ENCODE measurements at regions not wholly inside any gene's neighbourhood (a gene's known extent, or its start where the extent isn't known, plus 50 kb on each side); places are given as distances from the start of the nearest gene placed in this dataset.
"Not testable (repeated sequence)": the region's sequence is repeated elsewhere in the genome, so short reads cannot be mapped to it uniquely, and the experiment has no call there.

DNA sequence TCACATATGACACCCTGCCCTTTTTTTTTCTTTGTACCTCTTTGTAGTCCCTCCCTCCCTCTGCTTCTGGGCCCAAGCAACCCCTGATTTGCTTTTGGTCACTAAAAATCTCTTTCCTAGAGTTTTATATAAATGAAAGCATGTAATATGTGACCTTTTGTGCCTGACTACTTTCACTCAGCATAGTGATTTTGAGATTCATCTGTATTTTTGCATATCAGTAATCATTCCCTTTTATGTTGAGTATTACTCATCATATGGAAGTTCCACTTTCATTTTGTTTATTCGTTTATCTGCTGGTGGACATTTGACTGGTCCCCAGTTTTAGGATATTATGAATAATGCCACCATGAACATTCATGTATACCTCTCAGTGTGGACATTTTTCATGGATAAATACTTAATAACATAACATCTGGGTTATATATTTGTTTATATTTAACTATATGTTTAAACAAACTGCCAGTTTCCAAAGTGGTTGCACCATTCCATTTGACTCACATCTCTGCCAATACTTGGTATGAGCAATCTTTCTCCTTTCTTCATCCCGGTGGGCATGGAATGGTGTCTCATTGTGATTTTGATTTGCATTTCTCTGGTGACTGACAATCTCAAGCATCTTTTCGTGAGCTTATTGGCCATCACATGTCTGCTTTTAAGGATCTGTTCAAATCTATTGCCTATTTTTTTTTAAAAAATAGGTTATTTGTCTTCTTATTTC, 115.7 kb upstream of the S1PR3 start:
- H3K4me1 ChIP-seq (ENCODE audit: control insufficient read depth in 2 of 2, insufficient read depth in 2 of 2, low read length in 2 of 2): no peaks in the 10 kb centered on the region
- no peaks in the 10 kb centered on the region for H4K20me1 ChIP-seq (ENCODE audit: control insufficient read depth, insufficient read depth, low read length, poor library complexity, severe bottlenecking)
- no peak overlapping the region for H3K27ac Mint-ChIP-seq
- ATAC-seq (ENCODE audit: low read depth) (no peak), DNase-seq (no peak)
- peaks cover 3% of the 10 kb centered on the region for H3K9me3 Mint-ChIP-seq (ENCODE audit: insufficient read depth)
- ChIA-PET POLR2A (no interaction called here), CTCF (no interaction called here)
- H3K4me3 ChIP-seq (ENCODE audit: control extremely low read depth in 1 of 5, extremely low read depth in 1 of 5, insufficient read depth in 1 of 5, low read depth in 2 of 5, low read length in 4 of 5): no peak overlapping the region
- no peak overlapping the region for H3K4me3 Mint-ChIP-seq
- H3K9me3 ChIP-seq (ENCODE audit: control extremely low read depth in 1 of 3, control insufficient read depth in 2 of 3, insufficient read depth in 1 of 3, low read length in 2 of 3): peaks cover 0 to 7% (median 0%) of the 10 kb centered on the region in 3 donors
- H3K27me3 Mint-ChIP-seq: peaks cover 7% of the 10 kb centered on the region
- peaks cover 0 to 4% (median 0%) of the 10 kb centered on the region in 4 experiments for H3K27me3 ChIP-seq (replicated peaks in 1 of 4; ENCODE audit: control extremely low read depth in 1 of 4, control insufficient read depth in 3 of 4, insufficient read depth in 4 of 4, low read length in 3 of 4)
- no peak overlapping the region for H3K9ac ChIP-seq (ENCODE audit: low read length)
- H3K36me3 ChIP-seq (replicated peaks in 1 of 2; ENCODE audit: control extremely low read depth in 1 of 2, control insufficient read depth in 1 of 2, extremely low read depth in 1 of 2, insufficient read depth in 2 of 2, low read length in 1 of 2): no peaks in the 10 kb centered on the region
- H2AFZ ChIP-seq (ENCODE audit: insufficient read depth, low read depth, low read length, poor library complexity, severe bottlenecking): no peak overlapping the region
- H3K4me2 ChIP-seq (replicated peaks; ENCODE audit: low read depth, low read length, poor library complexity, severe bottlenecking): no peak overlapping the region
- TF ChIP-seq, protein P1, sequence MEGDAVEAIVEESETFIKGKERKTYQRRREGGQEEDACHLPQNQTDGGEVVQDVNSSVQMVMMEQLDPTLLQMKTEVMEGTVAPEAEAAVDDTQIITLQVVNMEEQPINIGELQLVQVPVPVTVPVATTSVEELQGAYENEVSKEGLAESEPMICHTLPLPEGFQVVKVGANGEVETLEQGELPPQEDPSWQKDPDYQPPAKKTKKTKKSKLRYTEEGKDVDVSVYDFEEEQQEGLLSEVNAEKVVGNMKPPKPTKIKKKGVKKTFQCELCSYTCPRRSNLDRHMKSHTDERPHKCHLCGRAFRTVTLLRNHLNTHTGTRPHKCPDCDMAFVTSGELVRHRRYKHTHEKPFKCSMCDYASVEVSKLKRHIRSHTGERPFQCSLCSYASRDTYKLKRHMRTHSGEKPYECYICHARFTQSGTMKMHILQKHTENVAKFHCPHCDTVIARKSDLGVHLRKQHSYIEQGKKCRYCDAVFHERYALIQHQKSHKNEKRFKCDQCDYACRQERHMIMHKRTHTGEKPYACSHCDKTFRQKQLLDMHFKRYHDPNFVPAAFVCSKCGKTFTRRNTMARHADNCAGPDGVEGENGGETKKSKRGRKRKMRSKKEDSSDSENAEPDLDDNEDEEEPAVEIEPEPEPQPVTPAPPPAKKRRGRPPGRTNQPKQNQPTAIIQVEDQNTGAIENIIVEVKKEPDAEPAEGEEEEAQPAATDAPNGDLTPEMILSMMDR (IDR thresholded peaks at IDR 0.05): no peak
- TF ChIP-seq EZH2 (IDR thresholded peaks at IDR 0.05; ENCODE audit: borderline replicate concordance, insufficient read depth, low read depth, low read length, poor library complexity, severe bottlenecking): no peak
- WGBS (ENCODE audit: insufficient coverage): no CpG with 5 or more reads among the region's 3 CpGs
- intact Hi-C loops (cut with micrococcal nuclease): no loop called here
- H3K4me1 Mint-ChIP-seq: no peaks in the 10 kb centered on the region
- no peak overlapping the region for H3K27ac ChIP-seq (ENCODE audit: low read length in 2 of 2)
- H3K79me2 ChIP-seq (ENCODE audit: control insufficient read depth, insufficient read depth, low read length): no peaks in the 10 kb centered on the region

DNA sequence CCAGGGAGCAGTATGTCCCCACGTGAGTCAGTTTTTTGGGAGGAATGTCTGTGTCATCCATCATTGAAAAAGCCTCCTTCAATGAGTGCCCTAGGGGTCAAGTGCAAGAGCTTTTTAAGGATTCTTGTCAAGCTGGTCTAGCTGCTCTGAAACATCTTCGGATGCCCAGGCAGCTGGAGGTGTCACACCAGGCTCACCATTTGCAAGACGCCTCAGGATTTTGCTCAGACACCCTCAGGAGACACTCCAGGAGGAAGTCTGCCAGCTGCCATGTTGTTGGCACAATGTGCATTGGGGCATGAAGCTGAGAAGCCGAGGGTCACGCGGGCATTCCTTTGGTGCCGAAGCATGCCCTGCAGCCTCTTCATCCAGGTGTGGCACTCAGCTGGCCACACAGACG, 111.1 kb upstream of the S1PR3 start:
- Mint-ChIP-seq H3K27me3 (peaks cover 3% of the 10 kb centered on the region), H3K9me3 (ENCODE audit: insufficient read depth) (peaks cover 3% of the 10 kb centered on the region), H3K4me3 (no peak overlapping the region), H3K27ac (no peak overlapping the region), H3K4me1 (peaks cover 9% of the 10 kb centered on the region)
- H3K9me3 ChIP-seq (ENCODE audit: control extremely low read depth in 1 of 3, control insufficient read depth in 2 of 3, insufficient read depth in 1 of 3, low read length in 2 of 3): peaks cover 0 to 7% (median 4%) of the 10 kb centered on the region in 3 donors
- H3K4me3 ChIP-seq (ENCODE audit: control extremely low read depth in 1 of 5, extremely low read depth in 1 of 5, insufficient read depth in 1 of 5, low read depth in 2 of 5, low read length in 4 of 5): no peak overlapping the region
- DNase-seq: no peak
- peaks cover 0 to 4% (median 0%) of the 10 kb centered on the region in 4 experiments for H3K27me3 ChIP-seq (replicated peaks in 1 of 4; ENCODE audit: control extremely low read depth in 1 of 4, control insufficient read depth in 3 of 4, insufficient read depth in 4 of 4, low read length in 3 of 4)
- WGBS (ENCODE audit: insufficient coverage): 61% methylated on average over 8 of the region's 8 CpGs
- H2AFZ ChIP-seq (ENCODE audit: insufficient read depth, low read depth, low read length, poor library complexity, severe bottlenecking): no peak overlapping the region
- no peaks in the 10 kb centered on the region for H4K20me1 ChIP-seq (ENCODE audit: control insufficient read depth, insufficient read depth, low read length, poor library complexity, severe bottlenecking)
- intact Hi-C loops (cut with micrococcal nuclease): no loop called here
- H3K4me2 ChIP-seq (replicated peaks; ENCODE audit: low read depth, low read length, poor library complexity, severe bottlenecking): no peak overlapping the region
- CTCF ChIA-PET: no interaction called here
- POLR2A ChIA-PET: no interaction called here
- TF ChIP-seq, protein P1 (IDR thresholded peaks at IDR 0.05): no peak
- TF ChIP-seq EZH2 (IDR thresholded peaks at IDR 0.05; ENCODE audit: borderline replicate concordance, insufficient read depth, low read depth, low read length, poor library complexity, severe bottlenecking): no peak
- H3K9ac ChIP-seq (ENCODE audit: low read length): no peak overlapping the region
- no peaks in the 10 kb centered on the region for H3K79me2 ChIP-seq (ENCODE audit: control insufficient read depth, insufficient read depth, low read length)
- H3K27ac ChIP-seq (ENCODE audit: low read length in 2 of 2): no peak overlapping the region
- no peaks in the 10 kb centered on the region for H3K36me3 ChIP-seq (replicated peaks in 1 of 2; ENCODE audit: control extremely low read depth in 1 of 2, control insufficient read depth in 1 of 2, extremely low read depth in 1 of 2, insufficient read depth in 2 of 2, low read length in 1 of 2)
- H3K4me1 ChIP-seq (ENCODE audit: control insufficient read depth in 2 of 2, insufficient read depth in 2 of 2, low read length in 2 of 2): peaks cover 0 to 5% of the 10 kb centered on the region in 2 donors
- ATAC-seq (ENCODE audit: low read depth): no peak

DNA sequence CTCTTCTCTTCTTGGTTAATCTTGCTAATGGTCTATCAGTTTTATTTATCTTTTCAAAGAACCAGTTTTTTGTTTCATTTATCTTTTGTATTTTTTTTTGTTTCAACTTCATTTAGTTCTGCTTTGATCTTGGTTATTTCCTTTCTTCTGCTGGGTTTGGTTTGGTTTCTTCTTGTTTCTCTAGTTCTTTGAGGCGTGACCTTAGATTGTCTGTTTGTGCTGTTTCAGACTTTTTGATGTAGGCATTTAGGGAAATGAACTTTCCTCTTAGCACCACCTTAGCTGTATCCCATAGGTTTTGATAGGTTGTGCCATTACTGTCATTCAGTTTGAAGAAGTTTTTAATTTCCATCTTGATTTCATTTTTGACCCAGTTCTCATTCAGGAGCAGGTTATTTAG, 107.0 kb upstream of the S1PR3 start:
- peaks cover 0 to 20% (median 4%) of the 10 kb centered on the region in 3 donors for H3K9me3 ChIP-seq (ENCODE audit: control extremely low read depth in 1 of 3, control insufficient read depth in 2 of 3, insufficient read depth in 1 of 3, low read length in 2 of 3)
- H3K9me3 Mint-ChIP-seq (ENCODE audit: insufficient read depth); H3K27me3 ChIP-seq (replicated peaks in 1 of 4; ENCODE audit: control extremely low read depth in 1 of 4, control insufficient read depth in 3 of 4, insufficient read depth in 4 of 4, low read length in 3 of 4); H3K27ac Mint-ChIP-seq; H4K20me1 ChIP-seq (ENCODE audit: control insufficient read depth, insufficient read depth, low read length, poor library complexity, severe bottlenecking); H3K4me1 Mint-ChIP-seq; POLR2A ChIA-PET; CTCF ChIA-PET; H3K27ac ChIP-seq (ENCODE audit: low read length in 2 of 2); H3K4me3 Mint-ChIP-seq; ATAC-seq (ENCODE audit: low read depth); H3K4me3 ChIP-seq (ENCODE audit: control extremely low read depth in 1 of 5, extremely low read depth in 1 of 5, insufficient read depth in 1 of 5, low read depth in 2 of 5, low read length in 4 of 5); intact Hi-C loops (cut with micrococcal nuclease); H2AFZ ChIP-seq (ENCODE audit: insufficient read depth, low read depth, low read length, poor library complexity, severe bottlenecking); H3K27me3 Mint-ChIP-seq; H3K4me1 ChIP-seq (ENCODE audit: control insufficient read depth in 2 of 2, insufficient read depth in 2 of 2, low read length in 2 of 2); H3K9ac ChIP-seq (ENCODE audit: low read length); H3K79me2 ChIP-seq (ENCODE audit: control insufficient read depth, insufficient read depth, low read length); H3K36me3 ChIP-seq (replicated peaks in 1 of 2; ENCODE audit: control extremely low read depth in 1 of 2, control insufficient read depth in 1 of 2, extremely low read depth in 1 of 2, insufficient read depth in 2 of 2, low read length in 1 of 2); H3K4me2 ChIP-seq (replicated peaks; ENCODE audit: low read depth, low read length, poor library complexity, severe bottlenecking): not testable (repeated sequence)
- WGBS (ENCODE audit: insufficient coverage): no CpG with 5 or more reads among the region's 1 CpG
- DNase-seq: peak; percentile 24

All from B cell (primary cell).